HepG2 (cell line): ENCODE measurements at regions not wholly inside any gene's neighbourhood (a gene's known extent, or its start where the extent isn't known, plus 50 kb on each side); places are given as distances from the start of the nearest gene placed in this dataset.

Source experiments
- ATAC-seq: fragments of 200-7000 bp; cut with Tn5 transposase; 3 replicates; pipeline ENCODE4 v1.9.1; 2020; ENCODE audit warnings: mild to moderate bottlenecking, moderate library complexity
- BruUV-seq: library from RNA; stranded (reverse); fragments of 400-500 nt; replicated peaks from 2 replicates; lab custom pipeline; 2021; lab: Mats Ljungman, UMichigan
- CTCF ChIA-PET: fragments of 300-600 bp; formaldehyde crosslinking; extraction: SDS; loops from one replicate; lab custom pipeline; 2021; ENCODE audit warnings: low total read pairs, inconsistent platforms, low intra/inter-chr PET ratio; lab: Yijun Ruan, JAX
- POLR2A ChIA-PET: fragments of 350-600 bp; sonication (Branson Sonifier 250); formaldehyde crosslinking; loops from one replicate; lab custom pipeline; 2020; ENCODE audit warnings: antibody characterized with exemption, inconsistent platforms; lab: Yijun Ruan, JAX
- DNase-seq: peaks from one replicate; pipeline ENCODE4 v3.0.0-alpha.2; 2015; ENCODE audit warnings: low spot score
- FAIRE-seq: peaks from 3 replicates; lab custom pipeline; 2011; peaks lifted over from hg19 to GRCh38; lab: Jason Lieb, UNC
- H2AFZ ChIP-seq: one replicate; pipeline ENCODE4 v1.6.1; 2011; ENCODE audit warnings: low read length, inconsistent platforms
- H3K27ac ChIP-seq: fragments of 300-600 bp; 3 replicates; pipeline ENCODE4 v1.8.0; 2011; ENCODE audit warnings: mixed run types, mild to moderate bottlenecking, mixed read lengths, low read length, inconsistent platforms; ENCODE audit not compliant: insufficient read depth; ENCODE audit errors: extremely low read length
- H3K27me3 ChIP-seq, 2 experiments: fragments of 200-600 bp in 1 of 2; 2 replicates in 1 of 2; 3 replicates in 1 of 2; pipeline versions ENCODE4 v1.6.0 to v1.8.0; 2011; ENCODE audit warnings: low read length in 2 of 2, mild to moderate bottlenecking in 2 of 2, moderate library complexity in 2 of 2, inconsistent platforms in 1 of 2; ENCODE audit not compliant: insufficient read depth in 2 of 2, control insufficient read depth in 1 of 2
- H3K36me3 ChIP-seq, 2 experiments: fragments of 200-600 bp in 1 of 2; replicated peaks in 1 of 2; 2 replicates in 1 of 2; 3 replicates in 1 of 2; pipeline versions ENCODE4 v1.5.1 to v1.8.0; 2011; ENCODE audit warnings: low read length in 2 of 2, inconsistent platforms in 1 of 2; ENCODE audit not compliant: insufficient read depth in 2 of 2, control insufficient read depth in 1 of 2
- H3K4me1 ChIP-seq: 2 replicates; pipeline ENCODE4 v1.5.1; 2012; ENCODE audit warnings: low read length, inconsistent platforms; ENCODE audit not compliant: insufficient read depth
- H3K4me2 ChIP-seq: 2 replicates; pipeline ENCODE4 v1.6.0; 2011; ENCODE audit warnings: low read depth, low read length, inconsistent platforms
- H3K4me3 ChIP-seq, 3 experiments: fragments of 200-600 bp in 1 of 3; sonication (generic), shearing (Covaris generic) in 1 of 3; replicated peaks in 1 of 3; 2 replicates each; pipeline ENCODE4 v1.5.1; 2011 to 2016; ENCODE audit warnings: low read length in 3 of 3, inconsistent platforms in 2 of 3, low read depth in 2 of 3, mild to moderate bottlenecking in 2 of 3, control low read depth in 1 of 3, mixed read lengths in 1 of 3; ENCODE audit not compliant: insufficient read depth in 1 of 3
- H3K79me2 ChIP-seq: one replicate; pipeline ENCODE4 v1.6.1; 2011; ENCODE audit warnings: low read length, inconsistent platforms; ENCODE audit not compliant: insufficient read depth
- H3K9ac ChIP-seq: 2 replicates; pipeline ENCODE4 v1.6.0; 2011; ENCODE audit warnings: mild to moderate bottlenecking, low read depth, low read length, inconsistent platforms; ENCODE audit not compliant: insufficient read depth
- H3K9me3 ChIP-seq: 2 replicates; pipeline ENCODE4 v1.5.1; 2012; ENCODE audit warnings: mild to moderate bottlenecking, low read length
- H4K20me1 ChIP-seq: 2 replicates; pipeline ENCODE4 v1.6.0; 2011; ENCODE audit warnings: inconsistent platforms, mild to moderate bottlenecking, low read length, moderate library complexity; ENCODE audit not compliant: insufficient read depth
- CBX1 ChIP-seq: IDR thresholded peaks from one replicate; pipeline ENCODE4 v1.6.1; 2016; ENCODE audit warnings: antibody characterized with exemption, low read depth
- HMGA1 ChIP-seq: sonication (generic); formaldehyde crosslinking; conservative IDR thresholded peaks from 2 replicates; pipeline ENCODE4 v1.4.0; 2020; ENCODE audit warnings: missing genetic modification reagents
- SIN3A ChIP-seq: IDR thresholded peaks from 2 replicates; pipeline ENCODE4 v1.6.1; 2011; ENCODE audit warnings: low read depth, mild to moderate bottlenecking, control low read depth, low read length, borderline replicate concordance
- SRY ChIP-seq: sonication (generic); formaldehyde crosslinking; IDR thresholded peaks from 2 replicates; pipeline ENCODE4 v1.8.0; 2022; ENCODE audit warnings: mild to moderate bottlenecking, missing genetic modification reagents
- ZBTB8A ChIP-seq: sonication (generic); formaldehyde crosslinking; IDR thresholded peaks from 2 replicates; pipeline ENCODE4 v1.4.0; 2020; ENCODE audit warnings: mild to moderate bottlenecking, low read depth, missing genetic modification reagents, borderline replicate concordance
- ZC3H13 ChIP-seq: sonication (generic); formaldehyde crosslinking; IDR thresholded peaks from 2 replicates; pipeline ENCODE4 v1.8.1; 2023; ENCODE audit warnings: mild to moderate bottlenecking, missing genetic modification reagents, moderate library complexity
- ZNF282 ChIP-seq: fragments of 450-650 bp; IDR thresholded peaks from 2 replicates; pipeline ENCODE4 v1.6.1; 2018; ENCODE audit not compliant: partially characterized antibody
- ZNF619 ChIP-seq: sonication (generic); formaldehyde crosslinking; IDR thresholded peaks from 2 replicates; pipeline ENCODE4 v1.4.0; 2020; ENCODE audit warnings: mild to moderate bottlenecking, missing genetic modification reagents
- WGBS: methylation state at CpG from one replicate; pipeline ENCODE4 v1.1.6; 2017; ENCODE audit warnings: low lambda C conversion rate; 5-methylcytosine and 5-hydroxymethylcytosine counted together
- in situ Hi-C: cut with HindIII; loops from 2 replicates; pipeline ENCODE4 v1.10.0; 2017; ENCODE audit warnings: low pct_unique_long_range_greater_than_20kb; ENCODE audit not compliant: extremely low pct_ligation_motif_present
- intact Hi-C: fragments of 100-400 bp; cut with micrococcal nuclease; formaldehyde crosslinking; loops from one replicate; pipeline ENCODE4 v1.10.0; 2022; ENCODE audit not compliant: unreplicated experiment
- TF ChIP-seq, protein P1 (sequence below): sonication (generic); formaldehyde crosslinking; IDR thresholded peaks from 2 replicates; pipeline ENCODE4 v1.8.0; 2022; ENCODE audit warnings: missing genetic modification reagents, mild to moderate bottlenecking, moderate library complexity, borderline replicate concordance
- TF ChIP-seq, protein P2 (sequence below): sonication (generic); formaldehyde crosslinking; IDR thresholded peaks from 2 replicates; pipeline ENCODE4 v1.4.0; 2020; ENCODE audit warnings: mild to moderate bottlenecking, missing genetic modification reagents
- TF ChIP-seq, protein P3 (sequence below): sonication (generic); formaldehyde crosslinking; IDR thresholded peaks from 2 replicates; pipeline ENCODE4 v1.8.0; 2022; ENCODE audit warnings: low read depth, missing genetic modification reagents

DNA sequence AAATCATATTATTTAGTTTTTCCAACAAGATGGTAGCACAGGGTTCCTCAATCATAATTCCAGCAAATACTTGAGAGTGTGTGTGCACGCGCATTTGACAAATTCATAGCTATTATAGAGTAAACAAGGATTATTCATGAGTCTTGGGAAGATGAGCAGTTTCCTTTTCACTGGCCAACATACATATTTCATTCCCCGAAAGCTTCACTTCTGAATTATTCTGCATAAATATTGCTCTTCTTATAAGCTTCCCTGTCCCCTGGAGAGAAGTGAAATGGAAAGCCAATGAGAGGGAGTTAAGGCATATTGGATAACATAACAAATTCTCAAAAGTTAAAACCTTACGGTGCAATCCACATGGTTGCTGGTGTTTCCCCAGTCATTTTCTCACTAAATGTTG, 386.4 kb upstream of the SEMA6A start (continued):
- TF ChIP-seq, protein P1, sequence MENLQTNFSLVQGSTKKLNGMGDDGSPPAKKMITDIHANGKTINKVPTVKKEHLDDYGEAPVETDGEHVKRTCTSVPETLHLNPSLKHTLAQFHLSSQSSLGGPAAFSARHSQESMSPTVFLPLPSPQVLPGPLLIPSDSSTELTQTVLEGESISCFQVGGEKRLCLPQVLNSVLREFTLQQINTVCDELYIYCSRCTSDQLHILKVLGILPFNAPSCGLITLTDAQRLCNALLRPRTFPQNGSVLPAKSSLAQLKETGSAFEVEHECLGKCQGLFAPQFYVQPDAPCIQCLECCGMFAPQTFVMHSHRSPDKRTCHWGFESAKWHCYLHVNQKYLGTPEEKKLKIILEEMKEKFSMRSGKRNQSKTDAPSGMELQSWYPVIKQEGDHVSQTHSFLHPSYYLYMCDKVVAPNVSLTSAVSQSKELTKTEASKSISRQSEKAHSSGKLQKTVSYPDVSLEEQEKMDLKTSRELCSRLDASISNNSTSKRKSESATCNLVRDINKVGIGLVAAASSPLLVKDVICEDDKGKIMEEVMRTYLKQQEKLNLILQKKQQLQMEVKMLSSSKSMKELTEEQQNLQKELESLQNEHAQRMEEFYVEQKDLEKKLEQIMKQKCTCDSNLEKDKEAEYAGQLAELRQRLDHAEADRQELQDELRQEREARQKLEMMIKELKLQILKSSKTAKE, result no peak
- no peak for TF ChIP-seq ZNF282
- TF ChIP-seq, all 625 proteins: peak for 0

DNA sequence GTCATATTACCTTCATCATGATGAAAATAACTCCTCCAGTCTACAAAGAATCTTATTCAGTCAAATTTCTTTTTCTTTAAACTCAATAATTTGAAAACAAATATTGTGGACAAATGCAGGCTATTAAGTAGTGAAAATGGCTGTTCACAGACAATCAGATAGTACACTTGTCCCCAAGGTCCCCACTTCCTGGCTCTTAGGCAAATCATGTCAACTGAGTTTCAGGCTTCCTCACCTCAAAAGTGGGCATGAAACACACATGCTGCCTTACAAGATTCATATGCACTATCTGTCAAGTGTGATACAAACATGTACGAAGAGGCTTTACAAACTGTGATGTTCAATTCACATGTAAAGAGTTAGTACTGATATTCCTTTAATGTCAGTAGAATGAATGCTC, 385.2 kb upstream of the SEMA6A start:
- Histone ChIP-seq H3K27ac (no peak overlapping the region), H4K20me1 (no peaks in the 10 kb centered on the region), H3K4me2 (no peak overlapping the region), H3K9ac (no peak overlapping the region), H3K36me3 (no peaks in the 10 kb centered on the region), H3K79me2 (no peaks in the 10 kb centered on the region), H3K27me3 (0 out of 5 replicates have a peak, but pooled peaks cover 0 to 5% of the 10 kb centered on the region in 2 experiments), H3K4me1 (no peaks in the 10 kb centered on the region), H3K9me3 (no peaks in the 10 kb centered on the region), H2AFZ (no peak overlapping the region), H3K4me3 (no peak overlapping the region)
- ChIA-PET CTCF (no interaction called here), POLR2A (no interaction called here)
- ATAC-seq, result no peak
- BruUV-seq, result no TSS peak
- intact Hi-C loops, result no loop called here
- WGBS, result 0% methylated on average over 1 of the region's 1 CpG
- no peak for FAIRE-seq
- DNase-seq, result no peak
- in situ Hi-C loops, result no loop called here
- no peak for TF ChIP-seq ZBTB8A (CRISPR knock-in tag)
- no peak for TF ChIP-seq ZNF619 (CRISPR knock-in tag)
- TF ChIP-seq ZC3H13 (CRISPR knock-in tag), result no peak
- TF ChIP-seq, protein P2, sequence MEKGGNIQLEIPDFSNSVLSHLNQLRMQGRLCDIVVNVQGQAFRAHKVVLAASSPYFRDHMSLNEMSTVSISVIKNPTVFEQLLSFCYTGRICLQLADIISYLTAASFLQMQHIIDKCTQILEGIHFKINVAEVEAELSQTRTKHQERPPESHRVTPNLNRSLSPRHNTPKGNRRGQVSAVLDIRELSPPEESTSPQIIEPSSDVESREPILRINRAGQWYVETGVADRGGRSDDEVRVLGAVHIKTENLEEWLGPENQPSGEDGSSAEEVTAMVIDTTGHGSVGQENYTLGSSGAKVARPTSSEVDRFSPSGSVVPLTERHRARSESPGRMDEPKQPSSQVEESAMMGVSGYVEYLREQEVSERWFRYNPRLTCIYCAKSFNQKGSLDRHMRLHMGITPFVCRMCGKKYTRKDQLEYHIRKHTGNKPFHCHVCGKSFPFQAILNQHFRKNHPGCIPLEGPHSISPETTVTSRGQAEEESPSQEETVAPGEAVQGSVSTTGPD (CRISPR knock-in tag), result no peak
- TF ChIP-seq SRY, result no peak
- TF ChIP-seq HMGA1, result no peak
- TF ChIP-seq, protein P3, sequence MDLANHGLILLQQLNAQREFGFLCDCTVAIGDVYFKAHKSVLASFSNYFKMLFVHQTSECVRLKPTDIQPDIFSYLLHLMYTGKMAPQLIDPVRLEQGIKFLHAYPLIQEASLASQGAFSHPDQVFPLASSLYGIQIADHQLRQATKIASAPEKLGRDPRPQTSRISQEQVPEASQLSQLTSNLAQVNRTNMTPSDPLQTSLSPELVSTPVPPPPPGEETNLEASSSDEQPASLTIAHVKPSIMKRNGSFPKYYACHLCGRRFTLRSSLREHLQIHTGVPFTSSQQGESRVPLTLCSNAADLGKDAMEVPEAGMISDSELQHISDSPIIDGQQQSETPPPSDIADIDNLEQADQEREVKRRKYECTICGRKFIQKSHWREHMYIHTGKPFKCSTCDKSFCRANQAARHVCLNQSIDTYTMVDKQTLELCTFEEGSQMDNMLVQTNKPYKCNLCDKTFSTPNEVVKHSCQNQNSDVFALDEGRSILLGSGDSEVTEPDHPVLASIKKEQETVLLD (CRISPR knock-in tag), result no peak
- TF ChIP-seq CBX1, result no peak
- TF ChIP-seq SIN3A, result no peak
